GM23338 (cell line): ENCODE measurements at regions not wholly inside any gene's neighbourhood (a gene's known extent, or its start where the extent isn't known, plus 50 kb on each side); places are given as distances from the start of the nearest gene placed in this dataset.

ENCODE experiments used
- ATAC-seq: fragments of 200-7000 bp; cut with Tn5 transposase; 3 replicates; pipeline ENCODE4 v1.9.1; 2020
- DNase-seq: peaks from one replicate; pipeline ENCODE4 v3.0.0-alpha.2; 2015; ENCODE audit warnings: low spot score
- H2AFZ ChIP-seq: fragments of 200-600 bp; sonication (generic); 2 replicates; pipeline ENCODE4 v1.8.0; 2016; ENCODE audit warnings: antibody characterized with exemption, mild to moderate bottlenecking, moderate library complexity
- H3F3A ChIP-seq: fragments of 200-600 bp; sonication (generic); replicated peaks from 2 replicates; pipeline ENCODE4 v1.8.0; 2017; ENCODE audit warnings: antibody characterized with exemption, mixed run types, low read depth
- H3K27ac ChIP-seq: fragments of 200-600 bp; sonication (generic); 2 replicates; pipeline ENCODE4 v1.6.1; 2016; ENCODE audit warnings: low read depth
- H3K27me3 ChIP-seq: fragments of 200-600 bp; sonication (generic); 2 replicates; pipeline ENCODE4 v1.8.0; 2016; ENCODE audit warnings: mild to moderate bottlenecking, mixed run types, moderate library complexity; ENCODE audit not compliant: insufficient read depth
- H3K36me3 ChIP-seq: fragments of 200-600 bp; sonication (generic); 2 replicates; pipeline ENCODE4 v1.8.0; 2016; ENCODE audit warnings: mild to moderate bottlenecking; ENCODE audit not compliant: insufficient read depth
- H3K4me1 ChIP-seq: fragments of 200-600 bp; sonication (generic); 2 replicates; pipeline ENCODE4 v1.8.0; 2016; ENCODE audit warnings: mild to moderate bottlenecking, moderate library complexity; ENCODE audit not compliant: insufficient read depth
- H3K4me2 ChIP-seq: fragments of 200-600 bp; sonication (generic); 2 replicates; pipeline ENCODE4 v1.7.1; 2017; ENCODE audit warnings: mixed run types
- H3K4me3 ChIP-seq: fragments of 200-600 bp; sonication (generic); 2 replicates; pipeline ENCODE4 v1.6.1; 2016; ENCODE audit warnings: mixed run types
- H3K79me2 ChIP-seq: fragments of 200-600 bp; sonication (generic); replicated peaks from 2 replicates; pipeline ENCODE4 v1.8.0; 2017; ENCODE audit warnings: mild to moderate bottlenecking; ENCODE audit not compliant: insufficient read depth
- H3K9me2 ChIP-seq: fragments of 200-600 bp; sonication (generic); 2 replicates; pipeline ENCODE4 v1.8.0; 2017; ENCODE audit not compliant: insufficient read depth
- H4K20me1 ChIP-seq: fragments of 200-600 bp; sonication (generic); replicated peaks from 2 replicates; pipeline ENCODE4 v1.8.0; 2017; ENCODE audit warnings: mild to moderate bottlenecking; ENCODE audit not compliant: insufficient read depth
- H3K27ac Mint-ChIP-seq: 2 replicates; pipeline ENCODE4 v1.8.0; 2020; ENCODE audit warnings: inconsistent platforms, mild to moderate bottlenecking, moderate library complexity, mixed read lengths
- H3K27me3 Mint-ChIP-seq: 3 replicates; pipeline ENCODE4 v1.8.0; 2022; ENCODE audit warnings: low read depth, mild to moderate bottlenecking, moderate library complexity, mixed read lengths, inconsistent platforms; ENCODE audit not compliant: insufficient read depth, poor library complexity
- H3K36me3 Mint-ChIP-seq: 3 replicates; pipeline ENCODE4 v1.8.0; 2021; ENCODE audit warnings: low read depth, mild to moderate bottlenecking, inconsistent platforms, moderate library complexity, mixed read lengths
- H3K4me1 Mint-ChIP-seq: 3 replicates; pipeline ENCODE4 v1.8.0; 2020; ENCODE audit warnings: mild to moderate bottlenecking, inconsistent platforms, mixed read lengths
- H3K4me3 Mint-ChIP-seq: 3 replicates; pipeline ENCODE4 v1.8.0; 2021; ENCODE audit warnings: moderate library complexity, mild to moderate bottlenecking, inconsistent platforms, mixed read lengths
- H3K9me3 Mint-ChIP-seq: 3 replicates; pipeline ENCODE4 v1.8.0; 2020; ENCODE audit warnings: moderate library complexity, mild to moderate bottlenecking, inconsistent platforms, mixed read lengths
- ETS1 ChIP-seq: IDR thresholded peaks from 2 replicates; pipeline ENCODE4 v1.6.1; 2016; ENCODE audit warnings: antibody characterized with exemption
- REST ChIP-seq: IDR thresholded peaks from one replicate; pipeline ENCODE4 v1.6.1; 2018; ENCODE audit warnings: antibody characterized with exemption; ENCODE audit not compliant: unreplicated experiment
- STAT1 ChIP-seq: IDR thresholded peaks from one replicate; pipeline ENCODE4 v1.6.1; 2016; ENCODE audit warnings: antibody characterized with exemption; ENCODE audit not compliant: unreplicated experiment
- ZNF331 ChIP-seq: fragments of 250-450 bp; sonication (Bioruptor Pico); IDR thresholded peaks from 2 replicates; pipeline ENCODE4 v1.5.0; 2020; ENCODE audit warnings: low read depth, mild to moderate bottlenecking, moderate library complexity

GRCh38 chr18:43720041-43720440 is 442.8 kb upstream of the SYT4 start:
- Histone ChIP-seq H3K4me2 (no peak overlapping the region), H3K4me1 (no peaks in the 10 kb centered on the region), H3K9me2 (peaks cover 6% of the 10 kb centered on the region), H3K27me3 (no peaks in the 10 kb centered on the region), H3F3A (no peaks in the 10 kb centered on the region), H3K27ac (no peak overlapping the region), H2AFZ (no peak overlapping the region), H3K36me3 (no peaks in the 10 kb centered on the region), H3K79me2 (no peaks in the 10 kb centered on the region), H3K4me3 (no peak overlapping the region), H4K20me1 (no peaks in the 10 kb centered on the region)
- TF ChIP-seq ETS1 (no peak), ZNF331 (CRISPR knock-in tag) (no peak), STAT1 (no peak)
- ATAC-seq (no peak), DNase-seq (no peak)
- Mint-ChIP-seq H3K9me3 (peaks cover 3% of the 10 kb centered on the region; the same call in 2 of the 3 replicates), H3K27me3 (peaks cover 3% of the 10 kb centered on the region), H3K4me1 (no peaks in the 10 kb centered on the region), H3K36me3 (no peaks in the 10 kb centered on the region; the same call in 2 of the 3 replicates), H3K27ac (no peak overlapping the region), H3K4me3 (no peak overlapping the region)

- H3K4me3 Mint-ChIP-seq, result no peak overlapping the region
Observed at GRCh38 chr18:43735570-43735969, 458.3 kb upstream of the SYT4 start.

More at GRCh38 chr18:43735570-43735969, 458.3 kb upstream of the SYT4 start:
- H3K36me3 Mint-ChIP-seq, result peaks cover 5% of the 10 kb centered on the region; the same call in 2 of the 3 replicates
- Histone ChIP-seq H3K27ac (no peak overlapping the region), H3K4me1 (no peaks in the 10 kb centered on the region), H3F3A (no peaks in the 10 kb centered on the region), H3K79me2 (no peaks in the 10 kb centered on the region), H2AFZ (no peak overlapping the region), H3K27me3 (no peaks in the 10 kb centered on the region), H3K9me2 (no peaks in the 10 kb centered on the region), H3K36me3 (peaks cover 8% of the 10 kb centered on the region; the same call in 1 of the 2 replicates), H3K4me2 (no peak overlapping the region), H4K20me1 (no peaks in the 10 kb centered on the region), H3K4me3 (no peak overlapping the region)
- TF ChIP-seq ZNF331 (CRISPR knock-in tag) (no peak), REST (no peak)
- H3K27me3 Mint-ChIP-seq, result peaks cover 2% of the 10 kb centered on the region
- DNase-seq (no peak), ATAC-seq (no peak)
- no peak overlapping the region for H3K27ac Mint-ChIP-seq
- peaks cover 8% of the 10 kb centered on the region for H3K9me3 Mint-ChIP-seq
- no peaks in the 10 kb centered on the region; the same call in 2 of the 3 replicates for H3K4me1 Mint-ChIP-seq
